NB4 (cell line): ENCODE measurements at regions not wholly inside any gene's neighbourhood (a gene's known extent, or its start where the extent isn't known, plus 50 kb on each side); places are given as distances from the start of the nearest gene placed in this dataset.

Experiments
- DNase-seq: peaks from one replicate; pipeline ENCODE4 v3.0.0; 2010; ENCODE audit warnings: low read depth
- H3K4me3 ChIP-seq: one replicate; pipeline ENCODE4 v1.5.1; 2011; ENCODE audit warnings: mild to moderate bottlenecking, low read depth, low read length, moderate library complexity
- MAX ChIP-seq: IDR thresholded peaks from 2 replicates; pipeline ENCODE4 v1.6.1; 2011; ENCODE audit warnings: low read depth, low read length
- MYC ChIP-seq: IDR thresholded peaks from 2 replicates; pipeline ENCODE4 v1.6.1; 2011; ENCODE audit warnings: low read depth, low read length
- POLR2A ChIP-seq: IDR thresholded peaks from 2 replicates; pipeline ENCODE4 v1.6.1; 2011; ENCODE audit warnings: mild to moderate bottlenecking; ENCODE audit not compliant: insufficient read length; ENCODE audit errors: extremely low read depth
- TF ChIP-seq, protein P1 (sequence below): IDR thresholded peaks from one replicate; pipeline ENCODE4 v1.5.1; 2012; ENCODE audit warnings: low read depth, low read length

- no peak for DNase-seq
- no peak overlapping the region for H3K4me3 ChIP-seq
- no peak for TF ChIP-seq MAX
- TF ChIP-seq, protein P1, sequence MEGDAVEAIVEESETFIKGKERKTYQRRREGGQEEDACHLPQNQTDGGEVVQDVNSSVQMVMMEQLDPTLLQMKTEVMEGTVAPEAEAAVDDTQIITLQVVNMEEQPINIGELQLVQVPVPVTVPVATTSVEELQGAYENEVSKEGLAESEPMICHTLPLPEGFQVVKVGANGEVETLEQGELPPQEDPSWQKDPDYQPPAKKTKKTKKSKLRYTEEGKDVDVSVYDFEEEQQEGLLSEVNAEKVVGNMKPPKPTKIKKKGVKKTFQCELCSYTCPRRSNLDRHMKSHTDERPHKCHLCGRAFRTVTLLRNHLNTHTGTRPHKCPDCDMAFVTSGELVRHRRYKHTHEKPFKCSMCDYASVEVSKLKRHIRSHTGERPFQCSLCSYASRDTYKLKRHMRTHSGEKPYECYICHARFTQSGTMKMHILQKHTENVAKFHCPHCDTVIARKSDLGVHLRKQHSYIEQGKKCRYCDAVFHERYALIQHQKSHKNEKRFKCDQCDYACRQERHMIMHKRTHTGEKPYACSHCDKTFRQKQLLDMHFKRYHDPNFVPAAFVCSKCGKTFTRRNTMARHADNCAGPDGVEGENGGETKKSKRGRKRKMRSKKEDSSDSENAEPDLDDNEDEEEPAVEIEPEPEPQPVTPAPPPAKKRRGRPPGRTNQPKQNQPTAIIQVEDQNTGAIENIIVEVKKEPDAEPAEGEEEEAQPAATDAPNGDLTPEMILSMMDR, result no peak
Observed at GRCh38 chr7:114843102-114843501, 78.8 kb upstream of the MDFIC start.

DNA sequence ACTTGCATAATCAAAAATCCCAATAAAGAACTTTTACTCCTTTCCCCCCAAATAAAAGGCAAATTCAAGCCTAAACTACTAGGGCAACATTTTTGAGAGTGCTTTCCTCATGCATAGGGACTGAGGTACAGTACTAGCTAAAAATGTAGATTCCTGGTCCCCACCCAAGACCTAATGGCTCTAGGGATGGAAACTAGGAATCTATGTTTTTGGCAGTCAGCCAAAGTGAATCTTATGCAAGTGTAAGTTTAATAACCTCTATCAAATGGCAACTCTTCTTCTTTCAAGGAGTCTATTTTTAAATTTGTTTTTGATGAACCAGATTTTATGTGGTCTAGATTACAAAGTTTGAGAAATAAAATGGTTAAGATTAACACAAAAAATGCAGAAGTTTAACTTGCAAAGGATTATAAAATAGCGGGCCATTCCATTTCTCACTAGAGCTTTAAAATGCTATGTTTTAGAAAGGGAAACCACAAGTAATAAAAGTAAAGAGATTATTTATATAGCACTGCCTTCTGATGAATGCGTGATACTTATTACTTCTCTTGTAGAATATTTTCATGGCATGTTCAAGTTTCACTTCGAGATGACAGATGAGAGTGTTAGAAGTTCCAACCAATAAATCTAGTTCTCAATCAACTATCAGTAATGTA lies 70.4 kb upstream of the MDFIC start:
- no peak overlapping the region for H3K4me3 ChIP-seq
- TF ChIP-seq MAX (no peak), MYC (no peak), POLR2A (no peak)
- TF ChIP-seq, protein P1, result no peak
- no peak for DNase-seq

GRCh38 chr7:114852293-114852692 lies 69.6 kb upstream of the MDFIC start:
- H3K4me3 ChIP-seq, result no peak overlapping the region
- DNase-seq, result no peak
- TF ChIP-seq MAX, result no peak
- TF ChIP-seq, protein P1, result no peak
- TF ChIP-seq MYC, result no peak
- TF ChIP-seq POLR2A, result no peak

DNA sequence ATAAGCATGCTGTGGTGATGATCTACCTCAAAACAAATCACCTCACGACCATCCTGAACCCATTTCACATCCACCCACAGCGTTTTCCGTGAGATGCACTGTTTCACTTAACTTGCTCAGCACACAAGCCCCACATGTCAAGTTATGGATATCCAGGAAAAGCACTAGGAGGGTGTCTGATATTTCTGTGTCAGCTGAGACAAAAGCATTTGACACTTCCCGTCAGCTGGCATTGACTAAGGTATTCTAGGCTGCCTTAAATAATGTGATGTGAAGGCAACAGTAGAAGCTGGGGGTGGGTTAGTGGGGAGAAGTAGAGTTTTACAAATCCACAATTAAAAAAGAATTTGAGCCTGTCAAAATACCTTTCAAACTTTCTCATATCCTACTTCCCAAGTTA lies 68.7 kb upstream of the MDFIC start:
- TF ChIP-seq POLR2A (no peak), MAX (no peak)
- TF ChIP-seq, protein P1, result no peak
- H3K4me3 ChIP-seq, result no peak overlapping the region

DNA sequence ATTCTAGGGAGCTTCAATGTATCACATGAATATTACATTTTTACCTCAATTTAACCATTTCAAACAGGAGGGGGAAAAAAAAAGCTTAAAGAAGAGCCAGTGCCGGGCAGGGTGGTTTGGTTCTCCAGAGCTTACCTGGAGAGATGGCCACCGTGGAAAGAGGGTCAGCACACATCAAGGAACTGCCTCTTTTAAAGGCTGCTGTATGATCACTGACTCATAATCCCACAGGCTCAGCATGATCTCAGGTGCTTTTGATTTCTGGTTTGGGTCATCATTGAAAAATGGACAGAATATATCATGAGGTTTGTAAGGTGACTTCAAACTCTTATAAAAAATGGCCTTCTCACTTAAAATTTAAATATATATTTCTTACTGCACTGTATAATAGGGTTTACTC lies 67.5 kb upstream of the MDFIC start:
- TF ChIP-seq, protein P1, result no peak
- TF ChIP-seq POLR2A, result no peak
- no peak for TF ChIP-seq MAX
- TF ChIP-seq MYC, result no peak
- no peak overlapping the region for H3K4me3 ChIP-seq
- DNase-seq, result no peak

More for the DNA sequence above, 68.7 kb upstream of the MDFIC start:
- no peak for DNase-seq
